ELF-1 (cell line): ENCODE measurements at regions not wholly inside any gene's neighbourhood (a gene's known extent, or its start where the extent isn't known, plus 50 kb on each side); places are given as distances from the start of the nearest gene placed in this dataset.
A peak's percentile ranks its signal among the peaks of the same experiment; 100 is the strongest.
"Not testable (repeated sequence)": the region's sequence is repeated elsewhere in the genome, so short reads cannot be mapped to it uniquely, and the experiment has no call there.

Source experiments
- DNase-seq: peaks from one replicate; pipeline ENCODE4 v3.0.0-alpha.2; 2016; ENCODE audit warnings: low read depth, low spot score

DNA sequence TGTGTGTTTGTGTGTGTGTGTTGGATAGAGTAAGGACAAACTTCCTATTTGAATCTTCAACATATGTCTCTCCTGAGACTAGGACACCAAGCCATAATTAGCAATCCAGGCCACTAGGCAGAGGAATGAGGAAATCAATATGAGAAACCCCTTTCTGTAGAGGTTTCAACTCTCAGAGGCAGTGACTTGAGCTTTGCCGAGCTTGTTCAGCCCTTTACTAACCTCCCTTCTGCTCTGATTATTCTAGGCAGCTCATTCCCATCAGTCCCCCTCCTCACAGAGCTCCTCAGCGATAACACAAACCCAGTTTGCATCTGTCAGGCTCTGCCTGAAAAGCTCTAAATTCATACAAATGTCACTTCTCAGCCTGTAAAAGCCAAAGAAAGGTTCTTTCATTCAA lies 1030.3 kb downstream of the CDH8 start:
- DNase-seq = no peak

- no peak for DNase-seq
These were observed 1033.6 kb downstream of the CDH8 start for GRCh38 chr16:61002479-61003204.

DNA sequence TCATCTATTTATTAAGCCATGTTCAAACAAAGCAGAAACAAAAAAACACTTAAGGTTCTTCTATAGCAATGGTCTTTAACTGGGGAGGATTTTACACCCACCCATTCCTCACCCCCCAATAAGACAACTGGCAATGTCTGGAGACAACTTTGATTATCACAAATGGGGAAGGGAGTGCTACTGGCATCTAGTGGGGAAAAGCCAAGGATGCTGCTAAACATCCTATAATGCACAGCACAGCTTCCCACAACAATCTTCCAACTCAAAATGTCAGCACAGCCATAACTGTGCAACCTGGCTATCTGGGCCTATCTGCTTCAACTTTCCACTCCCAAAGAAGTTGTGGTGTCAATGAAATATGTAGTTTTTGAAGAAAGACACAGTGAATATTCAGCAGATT lies 1044.4 kb downstream of the CDH8 start:
- no peak for DNase-seq

DNA sequence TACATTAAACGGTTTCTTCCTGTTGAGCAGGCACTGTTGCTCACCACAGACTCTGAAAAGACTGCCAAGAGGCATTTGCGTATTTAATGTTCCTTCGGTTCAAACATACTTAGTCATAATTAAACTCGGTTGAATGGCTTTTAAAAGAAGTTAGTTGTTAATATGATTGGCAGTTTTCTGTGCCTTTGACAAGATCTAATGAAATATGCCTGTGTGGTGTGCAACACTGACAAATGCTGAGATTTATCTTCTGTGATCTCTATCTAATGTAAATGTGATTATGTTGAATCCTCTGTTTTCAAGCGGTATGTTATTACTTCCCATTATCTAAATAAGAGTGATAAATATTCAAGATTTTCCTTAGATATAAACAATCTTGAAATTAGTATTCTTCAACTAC lies 1046.6 kb downstream of the CDH8 start:
- DNase-seq = no peak

- no peak for DNase-seq
These were observed 1057.1 kb downstream of the CDH8 start for GRCh38 chr16:60979119-60979518.

DNA sequence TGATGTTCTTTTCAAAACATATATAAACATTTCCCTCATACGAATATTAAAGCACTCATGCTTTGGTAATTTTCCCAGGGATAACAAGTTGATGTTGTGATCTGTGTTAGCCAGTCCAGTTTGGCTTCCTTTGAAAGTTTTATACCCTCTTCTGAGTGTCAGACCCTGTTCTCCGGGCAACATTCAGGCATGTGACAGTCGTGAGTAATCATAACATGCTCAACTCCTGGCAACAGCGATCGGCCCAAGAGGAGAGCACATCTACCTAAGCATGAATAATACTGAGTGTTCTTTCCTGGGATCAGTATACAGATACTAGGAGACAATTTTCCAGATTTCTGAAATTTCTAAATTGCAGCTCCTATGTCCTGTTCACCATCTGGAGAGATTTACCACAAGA lies 1086.4 kb downstream of the CDH8 start:
- no peak for DNase-seq

- DNase-seq = peak; percentile 24
These were observed 1091.0 kb downstream of the CDH8 start for GRCh38 chr16:60945225-60945624.

- not testable (repeated sequence) for DNase-seq
These were observed 1100.0 kb downstream of the CDH8 start for GRCh38 chr16:60936189-60936588.

DNA sequence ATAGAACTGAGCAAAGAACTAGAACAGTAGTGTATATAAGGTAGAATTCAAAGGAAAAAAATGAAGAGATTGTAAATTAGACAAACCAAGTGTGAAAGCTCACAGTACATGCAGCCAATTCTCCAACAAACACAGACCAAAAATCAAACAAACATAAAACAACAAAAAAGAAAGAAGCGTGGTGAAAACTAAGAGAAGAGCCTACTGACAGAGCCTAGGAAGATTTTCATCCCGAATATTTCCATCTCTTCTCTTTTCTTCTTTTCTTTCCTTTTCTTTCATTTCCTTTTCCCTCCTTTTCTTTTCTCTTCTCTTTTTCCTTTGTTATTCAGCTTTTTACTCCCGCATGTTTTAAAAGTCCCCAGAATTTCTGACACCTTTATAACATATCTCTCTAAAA lies 1103.6 kb downstream of the CDH8 start:
- no peak for DNase-seq

DNA sequence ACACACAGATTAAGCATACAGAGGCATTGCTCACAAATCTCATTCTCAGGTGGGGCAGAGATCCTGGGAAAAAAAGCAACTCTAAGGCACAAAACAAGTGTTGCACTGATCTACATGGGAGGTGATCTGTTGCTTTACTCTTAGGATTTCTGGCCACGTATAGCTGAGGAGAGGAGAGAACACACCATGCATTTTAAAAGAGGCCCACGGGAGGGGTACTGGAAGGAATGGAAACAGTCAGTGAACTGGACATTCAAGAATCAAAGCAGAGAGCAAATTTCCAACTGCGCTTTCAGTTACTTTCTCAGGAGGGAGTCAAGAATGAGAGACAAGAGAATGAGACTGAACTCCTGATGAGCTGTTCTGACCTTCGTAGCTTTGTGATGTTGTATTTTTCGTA lies 1105.9 kb downstream of the CDH8 start:
- no peak for DNase-seq

DNA sequence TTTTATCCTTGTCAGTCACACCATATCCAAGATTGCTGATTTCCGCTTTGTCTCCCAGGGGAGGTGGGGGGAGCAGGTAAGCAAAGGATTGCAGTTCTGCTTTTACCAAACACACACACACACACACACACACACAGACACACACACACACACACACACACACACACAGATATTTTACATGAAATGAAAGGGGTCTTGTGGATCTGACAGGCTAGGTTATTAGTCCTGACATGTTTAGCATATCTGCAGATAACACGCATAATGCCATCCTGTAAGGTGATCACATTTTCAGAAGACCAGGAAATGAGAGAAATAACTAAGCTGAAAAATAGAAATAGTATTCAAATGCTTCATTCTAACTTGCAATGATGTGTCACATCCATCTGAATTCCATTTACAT lies 1113.3 kb downstream of the CDH8 start:
- no peak for DNase-seq

DNA sequence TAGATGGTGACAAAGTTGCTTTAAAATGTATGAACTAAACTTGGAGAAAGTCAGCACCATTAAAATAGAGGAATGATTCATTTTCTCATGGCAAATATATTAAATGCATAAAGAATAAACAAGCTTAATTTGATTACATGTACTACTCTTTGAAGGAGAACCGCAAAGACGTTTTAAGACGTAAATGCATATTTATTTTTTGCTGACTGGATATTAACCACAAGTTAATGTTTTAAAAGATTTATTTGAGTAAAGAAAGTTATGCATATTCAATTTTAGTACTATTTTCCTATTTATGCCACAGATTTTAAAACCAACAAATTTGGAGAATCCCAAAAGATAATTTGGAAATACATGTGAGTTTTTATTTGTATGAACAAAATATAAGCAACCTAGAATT lies 1121.9 kb downstream of the CDH8 start:
- no peak for DNase-seq

DNA sequence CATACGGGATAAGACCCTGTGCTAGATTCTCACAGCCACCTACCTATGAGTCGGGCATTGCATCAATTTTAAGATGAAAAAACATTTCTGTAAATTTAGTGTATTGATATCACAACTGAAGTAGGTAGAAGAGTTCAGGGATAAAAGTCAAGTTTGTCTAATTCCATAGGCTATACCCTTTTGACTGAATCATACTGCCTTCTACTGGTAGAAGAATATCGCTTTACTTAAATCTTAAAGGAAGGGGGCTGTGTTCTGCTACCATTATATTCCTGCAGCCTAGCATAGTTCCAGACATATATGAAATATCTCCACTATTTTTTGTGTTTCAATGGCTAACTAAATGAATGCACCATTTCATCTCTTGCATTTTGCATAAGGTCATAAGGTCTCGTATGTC lies 1128.6 kb downstream of the CDH8 start:
- no peak for DNase-seq

DNA sequence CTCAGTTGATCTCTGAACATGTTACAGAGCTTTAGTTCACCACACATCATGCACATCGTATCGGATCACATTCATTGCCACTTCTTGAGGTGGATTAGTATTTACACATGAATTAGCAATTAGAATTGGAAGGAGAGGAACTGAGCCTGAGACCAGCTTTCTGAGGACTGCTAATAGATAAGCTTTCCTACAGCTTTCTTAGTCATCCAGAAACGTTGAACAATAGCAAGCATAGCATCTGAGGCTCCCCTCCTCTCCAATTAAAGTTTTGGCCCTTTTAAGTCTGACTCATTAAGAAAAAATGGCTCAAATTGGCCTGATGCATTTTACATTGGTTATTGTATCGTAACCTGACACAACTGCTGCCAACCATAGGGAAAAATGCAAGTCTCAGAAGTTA lies 1130.4 kb downstream of the CDH8 start:
- DNase-seq = no peak

- no peak for DNase-seq
These were observed 1134.1 kb downstream of the CDH8 start for GRCh38 chr16:60902114-60902513.

GRCh38 chr16:60882816-60883215 lies 1153.4 kb downstream of the CDH8 start:
- DNase-seq = no peak

DNA sequence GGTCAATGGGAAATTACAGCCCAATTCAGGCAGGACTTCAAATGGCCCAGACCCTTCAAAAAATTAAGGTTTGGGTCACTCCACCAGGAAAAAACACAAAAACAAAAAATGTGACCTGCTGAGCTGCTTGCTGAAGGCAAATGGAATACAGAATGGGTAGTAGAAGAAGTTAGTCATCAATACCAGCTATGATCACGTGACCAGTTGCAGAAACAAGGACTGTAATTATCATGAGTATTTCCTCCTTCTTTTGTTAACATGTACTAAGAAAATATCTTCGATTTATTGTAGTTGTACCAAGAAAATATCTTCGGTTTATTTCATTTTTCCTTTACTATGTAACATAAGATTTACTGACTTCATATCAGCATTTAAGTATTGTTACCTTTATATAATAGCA lies 1183.6 kb downstream of the CDH8 start:
- DNase-seq = no peak

DNA sequence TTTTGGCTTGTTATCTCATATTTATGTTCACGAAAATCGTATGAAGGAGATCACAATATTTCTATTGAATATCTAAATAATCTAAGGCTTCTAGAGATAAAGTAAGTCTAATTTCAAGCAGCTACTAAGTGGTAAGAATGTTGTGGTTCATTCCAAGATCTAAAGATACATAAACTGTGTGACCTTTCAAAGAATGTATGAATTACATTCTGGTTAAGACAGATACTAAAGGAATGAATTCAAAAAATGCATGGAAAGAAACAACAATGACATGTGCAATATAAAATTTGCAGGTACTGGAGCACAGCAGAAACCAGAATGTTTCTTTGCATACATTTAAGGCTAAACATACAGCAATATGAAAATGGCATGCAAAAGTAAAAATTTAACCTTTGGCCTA lies 1214.6 kb downstream of the CDH8 start:
- DNase-seq = no peak

DNA sequence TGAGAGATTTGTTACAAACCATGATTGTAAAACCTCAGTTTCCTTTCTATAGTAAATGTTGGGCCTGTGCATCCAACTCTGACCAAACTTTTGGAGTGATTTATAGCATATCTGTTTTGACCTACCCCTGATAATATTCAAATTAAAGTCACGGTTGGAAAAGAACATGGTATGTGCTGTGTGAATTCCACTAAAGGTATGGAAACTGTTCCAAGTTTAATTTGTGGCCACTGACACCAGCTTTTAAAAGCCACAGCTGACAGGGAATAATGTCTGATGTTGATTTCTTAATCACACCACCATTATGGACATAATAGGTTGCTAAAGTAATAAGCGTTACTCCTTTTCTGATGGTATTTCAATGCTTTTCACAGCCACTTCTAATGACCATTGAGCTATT lies 1215.9 kb downstream of the CDH8 start:
- no peak for DNase-seq

- DNase-seq = no peak
These were observed 1217.8 kb downstream of the CDH8 start for GRCh38 chr16:60818465-60818864.

GRCh38 chr16:60816461-60816860 lies 1219.8 kb downstream of the CDH8 start:
- no peak for DNase-seq

DNA sequence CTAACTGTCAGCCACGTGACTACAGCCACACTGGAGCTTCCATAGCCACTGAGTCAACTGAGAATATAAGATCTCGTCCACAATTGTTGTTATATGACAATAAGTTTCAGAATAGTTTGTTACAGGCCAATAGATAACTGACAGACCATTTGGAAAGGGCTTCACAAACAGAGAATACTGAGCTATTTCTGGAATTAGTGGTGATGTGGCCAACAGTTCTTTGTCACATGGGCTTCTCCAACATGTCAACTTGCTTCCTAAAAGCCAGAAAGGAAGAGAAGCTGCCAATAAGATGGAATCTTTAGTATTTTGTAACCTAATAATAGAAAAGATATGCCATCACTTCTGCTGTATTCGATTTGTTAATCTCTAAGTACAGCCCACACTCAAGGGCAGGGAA lies 1220.4 kb downstream of the CDH8 start:
- DNase-seq = no peak

- no peak for DNase-seq
These were observed 1221.2 kb downstream of the CDH8 start for GRCh38 chr16:60815033-60815432.

DNA sequence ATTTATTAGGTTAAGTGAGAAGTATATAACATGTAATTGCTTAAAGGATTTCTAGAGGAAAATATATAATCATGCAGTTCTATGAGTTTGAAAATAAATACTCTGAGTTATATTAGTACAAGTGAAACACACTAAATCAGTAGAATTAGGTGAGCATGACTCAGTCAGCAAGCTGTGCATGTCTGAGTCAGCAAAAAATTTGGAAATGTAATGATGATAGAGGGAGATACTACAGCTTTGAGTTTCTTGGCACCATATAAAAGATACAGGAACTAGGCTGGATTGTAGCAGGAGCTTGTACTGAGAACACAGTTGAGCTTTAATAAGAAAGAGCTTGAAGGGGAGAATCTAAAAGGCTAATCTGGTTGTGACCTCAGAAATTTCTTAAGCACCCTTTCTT lies 1224.6 kb downstream of the CDH8 start:
- no peak for DNase-seq
